Testis (tissue), 2 donors: ENCODE measurements at regions not wholly inside any gene's neighbourhood (a gene's known extent, or its start where the extent isn't known, plus 50 kb on each side); places are given as distances from the start of the nearest gene placed in this dataset.

Experiments
- CTCF ChIP-seq, 3 experiments: fragments of 450-650 bp in 2 of 3; fragments of 200-600 bp in 1 of 3; sonication (generic) in 1 of 3; IDR thresholded peaks; one replicate each; pipeline ENCODE4 v1.5.1; 2016 to 2019; ENCODE audit warnings: antibody characterized with exemption in 3 of 3, mild to moderate bottlenecking in 2 of 3, moderate library complexity in 1 of 3
- POLR2A ChIP-seq: fragments of 450-650 bp; IDR thresholded peaks from one replicate; pipeline ENCODE4 v1.6.1; 2017; ENCODE audit warnings: antibody characterized with exemption, mild to moderate bottlenecking, moderate library complexity

GRCh38 chr4:30160140-30160539, 560.0 kb upstream of the PCDH7 start:
- TF ChIP-seq CTCF (IDR thresholded peaks at IDR 0.05) (no peak), POLR2A (no peak)
